ENCODE measurements at regions not wholly inside any gene's neighbourhood (a gene's known extent, or its start where the extent isn't known, plus 50 kb on each side); places are given as distances from the start of the nearest gene placed in this dataset.

- CTCF ChIA-PET, result no interaction called here
- DNase-seq (ENCODE audit: low spot score), result peak; percentile 10
- H3K27ac ChIP-seq, result no peak overlapping the region
- no peak for TF ChIP-seq CTCF (conservative IDR thresholded peaks at IDR 0.05; ENCODE audit: low read depth)
- POLR2A ChIA-PET (ENCODE audit: low non-redundant PET), result no interaction called here
Measured at GRCh38 chr2:104025295-104025694, 828.6 kb upstream of the POU3F3 start.

- DNase-seq (ENCODE audit: low spot score), result no peak
- TF ChIP-seq CTCF (conservative IDR thresholded peaks at IDR 0.05; ENCODE audit: low read depth), result no peak
- ChIA-PET CTCF (no interaction called here), POLR2A (ENCODE audit: low non-redundant PET) (no interaction called here)
- H3K27ac ChIP-seq, result no peak overlapping the region
Measured at GRCh38 chr2:104026725-104027124, 827.2 kb upstream of the POU3F3 start.

GRCh38 chr2:104027321-104027720, 826.6 kb upstream of the POU3F3 start:
- POLR2A ChIA-PET (ENCODE audit: low non-redundant PET), result no interaction called here
- H3K27ac ChIP-seq, result no peak overlapping the region

GRCh38 chr2:104028061-104028460, 825.9 kb upstream of the POU3F3 start:
- ChIA-PET CTCF (interaction anchor here (1.0 kb wide), 1 partner anchor 821 kb away, joined by 3 read pairs; no protein-coding TSS in a partner anchor), POLR2A (ENCODE audit: low non-redundant PET) (no interaction called here)

More at GRCh38 chr2:104027321-104027720, 826.6 kb upstream of the POU3F3 start:
- CTCF ChIA-PET, result no interaction called here
- no peak for DNase-seq (ENCODE audit: low spot score)
- TF ChIP-seq CTCF (conservative IDR thresholded peaks at IDR 0.05; ENCODE audit: low read depth), result no peak

GRCh38 chr2:104033399-104033798, 820.5 kb upstream of the POU3F3 start:
- H3K27ac ChIP-seq, result no peak overlapping the region

More at GRCh38 chr2:104028061-104028460, 825.9 kb upstream of the POU3F3 start:
- H3K27ac ChIP-seq, result no peak overlapping the region
- DNase-seq (ENCODE audit: low spot score), result no peak
- TF ChIP-seq CTCF (conservative IDR thresholded peaks at IDR 0.05; ENCODE audit: low read depth), result no peak

GRCh38 chr2:104040771-104041170, 813.1 kb upstream of the POU3F3 start:
- ChIA-PET CTCF (no interaction called here), POLR2A (ENCODE audit: low non-redundant PET) (no interaction called here)
- no peak for DNase-seq (ENCODE audit: low spot score)
- no peak overlapping the region for H3K27ac ChIP-seq
- no peak for TF ChIP-seq CTCF (conservative IDR thresholded peaks at IDR 0.05; ENCODE audit: low read depth)

More at GRCh38 chr2:104033399-104033798, 820.5 kb upstream of the POU3F3 start:
- POLR2A ChIA-PET (ENCODE audit: low non-redundant PET), result no interaction called here
- TF ChIP-seq CTCF (conservative IDR thresholded peaks at IDR 0.05; ENCODE audit: low read depth), result peak; percentile 22; the same call in 1 of the 2 replicates
- CTCF ChIA-PET, result interaction anchor here (0.6 kb wide), 1 partner anchor 429 kb away, joined by 3 read pairs; no protein-coding TSS in a partner anchor
- DNase-seq (ENCODE audit: low spot score), result peak; percentile 3

GRCh38 chr2:104041351-104041750, 812.6 kb upstream of the POU3F3 start:
- DNase-seq (ENCODE audit: low spot score), result no peak
- POLR2A ChIA-PET (ENCODE audit: low non-redundant PET), result no interaction called here
- CTCF ChIA-PET, result no interaction called here
- TF ChIP-seq CTCF (conservative IDR thresholded peaks at IDR 0.05; ENCODE audit: low read depth), result no peak
- H3K27ac ChIP-seq, result no peak overlapping the region

Measured in RWPE1 (cell line).